ENCODE measurements at regions not wholly inside any gene's neighbourhood (a gene's known extent, or its start where the extent isn't known, plus 50 kb on each side); places are given as distances from the start of the nearest gene placed in this dataset.

DNA sequence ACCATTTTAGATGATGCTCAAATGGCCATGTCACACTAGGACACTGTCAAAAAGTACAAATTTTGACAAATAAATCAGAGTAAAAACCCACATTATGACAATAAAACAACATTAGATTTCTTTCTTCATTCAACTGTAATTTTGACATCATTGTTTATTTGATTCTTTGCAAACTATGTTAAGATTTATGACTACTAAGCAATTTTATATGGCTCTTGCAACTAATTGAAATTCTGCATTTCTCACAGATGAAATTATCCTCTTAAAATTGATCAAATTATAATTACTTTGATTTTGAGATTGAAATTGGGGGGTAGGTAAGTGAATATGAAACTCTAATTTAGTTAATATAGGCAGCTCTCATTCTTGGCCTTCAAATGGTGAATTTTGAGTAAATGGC lies 59.8 kb downstream of the ATOH1 start:
- H3K27me3 ChIP-seq (replicated peaks; ENCODE audit: control insufficient read depth, insufficient read depth, low read length): no peaks in the 10 kb centered on the region
- no peak overlapping the region for H3K4me3 ChIP-seq (replicated peaks; ENCODE audit: low read depth, low read length)
- TF ChIP-seq, protein P1, sequence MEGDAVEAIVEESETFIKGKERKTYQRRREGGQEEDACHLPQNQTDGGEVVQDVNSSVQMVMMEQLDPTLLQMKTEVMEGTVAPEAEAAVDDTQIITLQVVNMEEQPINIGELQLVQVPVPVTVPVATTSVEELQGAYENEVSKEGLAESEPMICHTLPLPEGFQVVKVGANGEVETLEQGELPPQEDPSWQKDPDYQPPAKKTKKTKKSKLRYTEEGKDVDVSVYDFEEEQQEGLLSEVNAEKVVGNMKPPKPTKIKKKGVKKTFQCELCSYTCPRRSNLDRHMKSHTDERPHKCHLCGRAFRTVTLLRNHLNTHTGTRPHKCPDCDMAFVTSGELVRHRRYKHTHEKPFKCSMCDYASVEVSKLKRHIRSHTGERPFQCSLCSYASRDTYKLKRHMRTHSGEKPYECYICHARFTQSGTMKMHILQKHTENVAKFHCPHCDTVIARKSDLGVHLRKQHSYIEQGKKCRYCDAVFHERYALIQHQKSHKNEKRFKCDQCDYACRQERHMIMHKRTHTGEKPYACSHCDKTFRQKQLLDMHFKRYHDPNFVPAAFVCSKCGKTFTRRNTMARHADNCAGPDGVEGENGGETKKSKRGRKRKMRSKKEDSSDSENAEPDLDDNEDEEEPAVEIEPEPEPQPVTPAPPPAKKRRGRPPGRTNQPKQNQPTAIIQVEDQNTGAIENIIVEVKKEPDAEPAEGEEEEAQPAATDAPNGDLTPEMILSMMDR (IDR thresholded peaks at IDR 0.05; ENCODE audit: insufficient read depth, low read length, poor library complexity, severe bottlenecking): no peak
- H3K36me3 ChIP-seq (ENCODE audit: control insufficient read depth, insufficient read depth, low read length): no peaks in the 10 kb centered on the region
- no peak for DNase-seq (ENCODE audit: extremely low read depth, insufficient read length)

DNA sequence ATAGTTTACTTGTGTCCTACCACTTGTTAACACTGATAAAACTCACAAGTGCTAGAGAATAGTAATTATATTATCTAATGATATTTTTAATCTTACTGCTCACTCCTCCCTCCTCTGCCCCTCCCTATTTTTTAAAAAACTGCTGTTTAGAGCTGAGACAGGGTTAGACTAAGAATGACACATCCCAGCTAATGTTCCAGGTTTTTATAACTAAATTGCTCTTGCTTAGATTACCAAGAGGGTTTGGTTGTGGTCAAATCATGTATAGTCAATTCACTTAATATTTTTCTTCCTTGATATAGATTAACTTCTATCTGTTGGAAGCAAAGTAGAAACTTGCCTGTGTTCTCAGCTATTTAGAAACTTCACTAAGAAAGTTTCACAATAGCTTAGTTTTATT lies 60.2 kb downstream of the ATOH1 start:
- Histone ChIP-seq H3K27me3 (replicated peaks; ENCODE audit: control insufficient read depth, insufficient read depth, low read length) (no peaks in the 10 kb centered on the region), H3K36me3 (ENCODE audit: control insufficient read depth, insufficient read depth, low read length) (no peaks in the 10 kb centered on the region), H3K4me3 (replicated peaks; ENCODE audit: low read depth, low read length) (no peak overlapping the region)
- TF ChIP-seq, protein P1 (IDR thresholded peaks at IDR 0.05; ENCODE audit: insufficient read depth, low read length, poor library complexity, severe bottlenecking): no peak
- DNase-seq (ENCODE audit: extremely low read depth, insufficient read length): no peak

DNA sequence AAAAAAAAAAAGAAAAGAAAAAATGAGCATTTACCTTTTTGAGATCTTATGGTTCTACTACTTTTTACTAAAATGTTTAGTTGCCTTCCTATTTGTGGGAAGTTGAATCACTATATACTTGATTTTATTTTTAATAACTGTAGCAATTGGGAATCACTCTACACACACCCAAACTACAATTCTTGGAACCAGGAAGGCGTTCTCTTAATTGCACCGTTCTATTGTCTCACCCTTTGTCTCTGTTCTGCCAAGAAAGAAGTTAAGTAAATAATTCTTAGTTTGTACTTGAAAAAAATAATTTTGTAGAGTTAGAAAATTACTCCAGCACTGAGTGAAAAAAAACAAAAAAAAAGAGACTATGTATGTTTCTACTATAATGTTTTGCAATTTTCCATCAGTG lies 62.7 kb downstream of the ATOH1 start:
- no peak overlapping the region for H3K4me3 ChIP-seq (replicated peaks; ENCODE audit: low read depth, low read length)
- H3K27me3 ChIP-seq (replicated peaks; ENCODE audit: control insufficient read depth, insufficient read depth, low read length): no peaks in the 10 kb centered on the region
- H3K36me3 ChIP-seq (ENCODE audit: control insufficient read depth, insufficient read depth, low read length): no peaks in the 10 kb centered on the region
- TF ChIP-seq, protein P1 (IDR thresholded peaks at IDR 0.05; ENCODE audit: insufficient read depth, low read length, poor library complexity, severe bottlenecking): no peak
- DNase-seq (ENCODE audit: extremely low read depth, insufficient read length): no peak

DNA sequence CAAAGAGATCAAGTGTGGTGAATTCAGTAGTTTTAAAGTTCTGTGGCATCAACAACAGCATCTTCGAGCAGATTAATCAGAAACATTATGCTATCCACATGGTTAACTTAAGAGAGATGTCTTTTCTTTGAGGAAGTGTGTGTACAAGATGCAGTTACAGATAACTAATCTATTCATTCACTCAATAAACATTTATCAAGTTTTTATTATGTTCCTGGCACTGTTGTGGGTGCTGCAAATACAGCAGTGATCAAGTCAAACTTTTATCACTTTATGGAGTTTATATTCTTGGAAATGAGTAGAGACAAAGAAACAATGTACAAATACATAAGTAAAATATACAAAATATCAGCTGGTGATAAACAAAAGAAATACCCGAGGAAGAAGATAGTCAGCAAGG lies 66.4 kb downstream of the ATOH1 start:
- Histone ChIP-seq H3K36me3 (ENCODE audit: control insufficient read depth, insufficient read depth, low read length) (no peaks in the 10 kb centered on the region), H3K4me3 (replicated peaks; ENCODE audit: low read depth, low read length) (no peak overlapping the region), H3K27me3 (replicated peaks; ENCODE audit: control insufficient read depth, insufficient read depth, low read length) (no peaks in the 10 kb centered on the region)
- no peak for DNase-seq (ENCODE audit: extremely low read depth, insufficient read length)
- TF ChIP-seq, protein P1 (IDR thresholded peaks at IDR 0.05; ENCODE audit: insufficient read depth, low read length, poor library complexity, severe bottlenecking): no peak

DNA sequence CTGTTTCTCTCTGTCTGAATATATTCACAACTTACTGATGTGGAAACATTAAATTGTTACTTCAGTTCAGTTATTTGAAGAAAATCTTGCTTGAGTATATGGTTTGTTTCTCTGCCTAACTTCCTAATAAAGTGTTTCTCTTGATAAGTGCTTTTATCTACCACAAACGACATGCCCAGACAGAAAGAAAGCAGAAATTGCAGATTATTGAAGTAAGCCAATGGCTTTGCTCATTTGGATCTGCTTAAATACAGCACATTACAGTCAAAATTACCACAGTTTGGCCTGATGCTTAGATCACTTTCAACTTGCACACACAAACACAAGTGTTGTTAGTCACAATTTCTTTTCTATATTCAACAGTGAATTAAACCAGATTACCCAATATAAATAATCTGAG lies 68.0 kb downstream of the ATOH1 start:
- no peak overlapping the region for H3K4me3 ChIP-seq (replicated peaks; ENCODE audit: low read depth, low read length)
- TF ChIP-seq, protein P1 (IDR thresholded peaks at IDR 0.05; ENCODE audit: insufficient read depth, low read length, poor library complexity, severe bottlenecking): no peak
- H3K36me3 ChIP-seq (ENCODE audit: control insufficient read depth, insufficient read depth, low read length): no peaks in the 10 kb centered on the region
- no peaks in the 10 kb centered on the region for H3K27me3 ChIP-seq (replicated peaks; ENCODE audit: control insufficient read depth, insufficient read depth, low read length)
- no peak for DNase-seq (ENCODE audit: extremely low read depth, insufficient read length)

DNA sequence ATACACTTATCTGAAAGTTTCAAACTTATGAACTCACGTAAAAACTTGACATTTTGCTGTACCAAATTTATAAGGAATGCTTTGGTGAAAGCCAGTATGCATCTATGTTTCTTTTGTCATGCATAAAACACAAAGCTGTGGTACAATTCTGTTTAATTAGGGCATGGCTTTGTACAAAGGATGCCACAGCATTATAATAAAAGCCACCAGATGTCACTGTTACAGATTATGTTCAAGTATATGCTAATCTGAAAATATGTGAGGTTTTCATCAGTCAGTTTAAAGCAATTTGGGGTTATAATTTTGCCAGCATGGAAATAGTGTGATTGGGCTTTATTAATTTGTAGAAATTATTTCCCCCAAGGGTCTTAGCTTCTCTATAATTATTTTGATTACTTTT lies 69.0 kb downstream of the ATOH1 start:
- no peaks in the 10 kb centered on the region for H3K27me3 ChIP-seq (replicated peaks; ENCODE audit: control insufficient read depth, insufficient read depth, low read length)
- no peak overlapping the region for H3K4me3 ChIP-seq (replicated peaks; ENCODE audit: low read depth, low read length)
- DNase-seq (ENCODE audit: extremely low read depth, insufficient read length): no peak
- H3K36me3 ChIP-seq (ENCODE audit: control insufficient read depth, insufficient read depth, low read length): no peaks in the 10 kb centered on the region
- TF ChIP-seq, protein P1 (IDR thresholded peaks at IDR 0.05; ENCODE audit: insufficient read depth, low read length, poor library complexity, severe bottlenecking): peak; percentile 29
